ENCODE measurements at regions not wholly inside any gene's neighbourhood (a gene's known extent, or its start where the extent isn't known, plus 50 kb on each side); places are given as distances from the start of the nearest gene placed in this dataset.
"Not testable (repeated sequence)": the region's sequence is repeated elsewhere in the genome, so short reads cannot be mapped to it uniquely, and the experiment has no call there.

- Mint-ChIP-seq H3K36me3 (ENCODE audit: low read depth) (no peaks in the 10 kb centered on the region), H3K27me3 (ENCODE audit: insufficient read depth) (no peaks in the 10 kb centered on the region), H3K27ac (no peak overlapping the region), H3K4me3 (no peak overlapping the region), H3K4me1 (ENCODE audit: low read depth) (peaks cover 8% of the 10 kb centered on the region), H3K9me3 (no peaks in the 10 kb centered on the region)
- no peak for DNase-seq (ENCODE audit: low spot score)
- intact Hi-C loops (cut with micrococcal nuclease), result no loop called here
Measured at GRCh38 chr6:21752054-21752811, 158.7 kb downstream of the SOX4 start.

GRCh38 chr6:21753241-21754108 is 159.9 kb downstream of the SOX4 start:
- Mint-ChIP-seq H3K9me3 (no peaks in the 10 kb centered on the region), H3K36me3 (ENCODE audit: low read depth) (no peaks in the 10 kb centered on the region), H3K4me1 (ENCODE audit: low read depth) (peaks cover 8% of the 10 kb centered on the region), H3K27ac (no peak overlapping the region), H3K4me3 (no peak overlapping the region), H3K27me3 (ENCODE audit: insufficient read depth) (no peaks in the 10 kb centered on the region)
- intact Hi-C loops (cut with micrococcal nuclease), result no loop called here
- DNase-seq (ENCODE audit: low spot score), result no peak

GRCh38 chr6:21754891-21755290 is 161.3 kb downstream of the SOX4 start:
- no peaks in the 10 kb centered on the region for H3K9me3 Mint-ChIP-seq
- no peaks in the 10 kb centered on the region for H3K27me3 Mint-ChIP-seq (ENCODE audit: insufficient read depth)
- H3K4me3 Mint-ChIP-seq, result no peak overlapping the region
- intact Hi-C loops (cut with micrococcal nuclease), result no loop called here
- no peaks in the 10 kb centered on the region for H3K36me3 Mint-ChIP-seq (ENCODE audit: low read depth)
- no peak overlapping the region for H3K27ac Mint-ChIP-seq
- peaks cover 8% of the 10 kb centered on the region for H3K4me1 Mint-ChIP-seq (ENCODE audit: low read depth)
- DNase-seq (ENCODE audit: low spot score), result no peak

- H3K4me3 Mint-ChIP-seq, result no peak overlapping the region
- DNase-seq (ENCODE audit: low spot score), result no peak
- no peaks in the 10 kb centered on the region for H3K36me3 Mint-ChIP-seq (ENCODE audit: low read depth)
- no peaks in the 10 kb centered on the region for H3K9me3 Mint-ChIP-seq
- intact Hi-C loops (cut with micrococcal nuclease), result no loop called here
- H3K4me1 Mint-ChIP-seq (ENCODE audit: low read depth), result peaks cover 6% of the 10 kb centered on the region
- H3K27ac Mint-ChIP-seq, result no peak overlapping the region
- no peaks in the 10 kb centered on the region for H3K27me3 Mint-ChIP-seq (ENCODE audit: insufficient read depth)
Measured at GRCh38 chr6:21756487-21756886, 162.9 kb downstream of the SOX4 start.

- H3K27me3 Mint-ChIP-seq (ENCODE audit: insufficient read depth); intact Hi-C loops (cut with micrococcal nuclease); H3K9me3 Mint-ChIP-seq; H3K4me3 Mint-ChIP-seq; H3K36me3 Mint-ChIP-seq (ENCODE audit: low read depth); DNase-seq (ENCODE audit: low spot score); H3K27ac Mint-ChIP-seq; H3K4me1 Mint-ChIP-seq (ENCODE audit: low read depth): not testable (repeated sequence)
Measured at GRCh38 chr6:21757392-21757791, 163.8 kb downstream of the SOX4 start.

- H3K4me3 Mint-ChIP-seq, result no peak overlapping the region
- H3K27me3 Mint-ChIP-seq (ENCODE audit: insufficient read depth), result no peaks in the 10 kb centered on the region
- H3K27ac Mint-ChIP-seq, result no peak overlapping the region
- H3K36me3 Mint-ChIP-seq (ENCODE audit: low read depth), result no peaks in the 10 kb centered on the region
- intact Hi-C loops (cut with micrococcal nuclease), result no loop called here
- H3K9me3 Mint-ChIP-seq, result no peaks in the 10 kb centered on the region
- DNase-seq (ENCODE audit: low spot score), result no peak
- no peaks in the 10 kb centered on the region for H3K4me1 Mint-ChIP-seq (ENCODE audit: low read depth)
Measured at GRCh38 chr6:21759721-21760120, 166.2 kb downstream of the SOX4 start.

- not testable (repeated sequence) for H3K9me3 Mint-ChIP-seq; DNase-seq (ENCODE audit: low spot score); H3K27ac Mint-ChIP-seq
Measured at GRCh38 chr6:21761053-21761730, 167.6 kb downstream of the SOX4 start.

GRCh38 chr6:21764989-21765388 is 171.4 kb downstream of the SOX4 start:
- Mint-ChIP-seq H3K4me1 (ENCODE audit: low read depth) (no peaks in the 10 kb centered on the region), H3K27ac (no peak overlapping the region), H3K36me3 (ENCODE audit: low read depth) (no peaks in the 10 kb centered on the region), H3K27me3 (ENCODE audit: insufficient read depth) (peaks cover 3% of the 10 kb centered on the region), H3K9me3 (no peaks in the 10 kb centered on the region), H3K4me3 (no peak overlapping the region)
- intact Hi-C loops (cut with micrococcal nuclease), result no loop called here
- no peak for DNase-seq (ENCODE audit: low spot score)

More at GRCh38 chr6:21761053-21761730, 167.6 kb downstream of the SOX4 start:
- H3K27me3 Mint-ChIP-seq (ENCODE audit: insufficient read depth); H3K4me1 Mint-ChIP-seq (ENCODE audit: low read depth); intact Hi-C loops (cut with micrococcal nuclease); H3K36me3 Mint-ChIP-seq (ENCODE audit: low read depth); H3K4me3 Mint-ChIP-seq: not testable (repeated sequence)

- intact Hi-C loops (cut with micrococcal nuclease), result no loop called here
Measured at GRCh38 chr6:21767891-21768648, 174.5 kb downstream of the SOX4 start.

GRCh38 chr6:21769405-21769861 is 175.9 kb downstream of the SOX4 start:
- intact Hi-C loops (cut with micrococcal nuclease), result no loop called here
- Mint-ChIP-seq H3K9me3 (no peaks in the 10 kb centered on the region), H3K27ac (no peak overlapping the region), H3K36me3 (ENCODE audit: low read depth) (no peaks in the 10 kb centered on the region), H3K27me3 (ENCODE audit: insufficient read depth) (peaks cover 3% of the 10 kb centered on the region), H3K4me3 (no peak overlapping the region), H3K4me1 (ENCODE audit: low read depth) (no peaks in the 10 kb centered on the region)
- no peak for DNase-seq (ENCODE audit: low spot score)

More at GRCh38 chr6:21767891-21768648, 174.5 kb downstream of the SOX4 start:
- no peaks in the 10 kb centered on the region for H3K9me3 Mint-ChIP-seq
- no peak overlapping the region for H3K4me3 Mint-ChIP-seq
- no peaks in the 10 kb centered on the region for H3K4me1 Mint-ChIP-seq (ENCODE audit: low read depth)
- no peak overlapping the region for H3K27ac Mint-ChIP-seq
- H3K27me3 Mint-ChIP-seq (ENCODE audit: insufficient read depth), result peaks cover 3% of the 10 kb centered on the region
- H3K36me3 Mint-ChIP-seq (ENCODE audit: low read depth), result no peaks in the 10 kb centered on the region
- no peak for DNase-seq (ENCODE audit: low spot score)

GRCh38 chr6:21769968-21770367 is 176.4 kb downstream of the SOX4 start:
- Mint-ChIP-seq H3K27me3 (ENCODE audit: insufficient read depth) (peaks cover 3% of the 10 kb centered on the region), H3K27ac (no peak overlapping the region), H3K9me3 (no peaks in the 10 kb centered on the region), H3K4me3 (no peak overlapping the region), H3K36me3 (ENCODE audit: low read depth) (no peaks in the 10 kb centered on the region), H3K4me1 (ENCODE audit: low read depth) (no peaks in the 10 kb centered on the region)
- intact Hi-C loops (cut with micrococcal nuclease), result no loop called here
- no peak for DNase-seq (ENCODE audit: low spot score)

- DNase-seq (ENCODE audit: low spot score), result no peak
- Mint-ChIP-seq H3K4me3 (no peak overlapping the region), H3K4me1 (ENCODE audit: low read depth) (no peaks in the 10 kb centered on the region), H3K36me3 (ENCODE audit: low read depth) (no peaks in the 10 kb centered on the region), H3K27me3 (ENCODE audit: insufficient read depth) (peaks cover 3% of the 10 kb centered on the region), H3K9me3 (no peaks in the 10 kb centered on the region), H3K27ac (no peak overlapping the region)
- intact Hi-C loops (cut with micrococcal nuclease), result no loop called here
Measured at GRCh38 chr6:21771626-21772320, 178.2 kb downstream of the SOX4 start.
